ENCODE measurements at regions not wholly inside any gene's neighbourhood (a gene's known extent, or its start where the extent isn't known, plus 50 kb on each side); places are given as distances from the start of the nearest gene placed in this dataset.

GRCh38 chr14:84131924-84132323, 1398.0 kb upstream of the FLRT2 start:
- no peak overlapping the region for H3K27ac ChIP-seq (ENCODE audit: extremely low read depth, low read depth, low read length)
- H3K4me3 ChIP-seq (ENCODE audit: low read depth, low read length) = no peak overlapping the region
- TF ChIP-seq ZNF274 (IDR thresholded peaks at IDR 0.05; ENCODE audit: low read length) (no peak), ZNF274 (tag by site-specific recombination; IDR thresholded peaks at IDR 0.05; ENCODE audit: borderline replicate concordance) (no peak), ZNF514 (tag by site-specific recombination; IDR thresholded peaks at IDR 0.05) (no peak), ZFP3 (tag by site-specific recombination; IDR thresholded peaks at IDR 0.05; ENCODE audit: low read depth) (no peak), ZNF2 (tag by site-specific recombination; IDR thresholded peaks at IDR 0.05) (no peak), ZBTB10 (tag by site-specific recombination; IDR thresholded peaks at IDR 0.05) (no peak), ZNF37A (tag by site-specific recombination; IDR thresholded peaks at IDR 0.05) (no peak), ZNF658 (tag by site-specific recombination; IDR thresholded peaks at IDR 0.05) (no peak), SCRT1 (tag by site-specific recombination; IDR thresholded peaks at IDR 0.05; ENCODE audit: borderline replicate concordance) (no peak), ZBTB21 (tag by site-specific recombination; IDR thresholded peaks at IDR 0.05) (no peak), ZNF175 (tag by site-specific recombination; IDR thresholded peaks at IDR 0.05) (no peak), PRDM2 (tag by site-specific recombination; IDR thresholded peaks at IDR 0.05; ENCODE audit: borderline replicate concordance) (no peak), HOXD13 (CRISPR knock-in tag; IDR thresholded peaks at IDR 0.05; ENCODE audit: borderline replicate concordance) (no peak), ZFHX2 (tag by site-specific recombination; conservative IDR thresholded peaks at IDR 0.05) (no peak), ZBTB8A (tag by site-specific recombination; IDR thresholded peaks at IDR 0.05) (no peak), ZNF280D (tag by site-specific recombination; IDR thresholded peaks at IDR 0.05) (no peak), ZBTB1 (tag by site-specific recombination; IDR thresholded peaks at IDR 0.05) (no peak), ZNF501 (tag by site-specific recombination; IDR thresholded peaks at IDR 0.05) (no peak)
- TF ChIP-seq, protein P1, sequence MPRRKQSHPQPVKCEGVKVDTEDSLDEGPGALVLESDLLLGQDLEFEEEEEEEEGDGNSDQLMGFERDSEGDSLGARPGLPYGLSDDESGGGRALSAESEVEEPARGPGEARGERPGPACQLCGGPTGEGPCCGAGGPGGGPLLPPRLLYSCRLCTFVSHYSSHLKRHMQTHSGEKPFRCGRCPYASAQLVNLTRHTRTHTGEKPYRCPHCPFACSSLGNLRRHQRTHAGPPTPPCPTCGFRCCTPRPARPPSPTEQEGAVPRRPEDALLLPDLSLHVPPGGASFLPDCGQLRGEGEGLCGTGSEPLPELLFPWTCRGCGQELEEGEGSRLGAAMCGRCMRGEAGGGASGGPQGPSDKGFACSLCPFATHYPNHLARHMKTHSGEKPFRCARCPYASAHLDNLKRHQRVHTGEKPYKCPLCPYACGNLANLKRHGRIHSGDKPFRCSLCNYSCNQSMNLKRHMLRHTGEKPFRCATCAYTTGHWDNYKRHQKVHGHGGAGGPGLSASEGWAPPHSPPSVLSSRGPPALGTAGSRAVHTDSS (tag by site-specific recombination; IDR thresholded peaks at IDR 0.05) = no peak
- TF ChIP-seq, protein P2, sequence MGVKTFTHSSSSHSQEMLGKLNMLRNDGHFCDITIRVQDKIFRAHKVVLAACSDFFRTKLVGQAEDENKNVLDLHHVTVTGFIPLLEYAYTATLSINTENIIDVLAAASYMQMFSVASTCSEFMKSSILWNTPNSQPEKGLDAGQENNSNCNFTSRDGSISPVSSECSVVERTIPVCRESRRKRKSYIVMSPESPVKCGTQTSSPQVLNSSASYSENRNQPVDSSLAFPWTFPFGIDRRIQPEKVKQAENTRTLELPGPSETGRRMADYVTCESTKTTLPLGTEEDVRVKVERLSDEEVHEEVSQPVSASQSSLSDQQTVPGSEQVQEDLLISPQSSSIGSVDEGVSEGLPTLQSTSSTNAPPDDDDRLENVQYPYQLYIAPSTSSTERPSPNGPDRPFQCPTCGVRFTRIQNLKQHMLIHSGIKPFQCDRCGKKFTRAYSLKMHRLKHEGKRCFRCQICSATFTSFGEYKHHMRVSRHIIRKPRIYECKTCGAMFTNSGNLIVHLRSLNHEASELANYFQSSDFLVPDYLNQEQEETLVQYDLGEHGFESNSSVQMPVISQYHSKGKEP (tag by site-specific recombination; IDR thresholded peaks at IDR 0.05) = no peak
- POLR2A ChIA-PET = no interaction called here
- CTCF ChIA-PET = no interaction called here
- no peaks in the 10 kb centered on the region for H3K36me3 ChIP-seq (ENCODE audit: control insufficient read depth in 2 of 2, insufficient read depth in 1 of 2, low read length in 2 of 2)
- H3K4me1 ChIP-seq (ENCODE audit: control insufficient read depth, insufficient read depth, low read length) = no peaks in the 10 kb centered on the region
- no peaks in the 10 kb centered on the region for H3K9me3 ChIP-seq (ENCODE audit: control insufficient read depth, insufficient read depth, low read depth, low read length)
